NB4 (cell line): ENCODE measurements at regions not wholly inside any gene's neighbourhood (a gene's known extent, or its start where the extent isn't known, plus 50 kb on each side); places are given as distances from the start of the nearest gene placed in this dataset.
"Not testable (repeated sequence)": the region's sequence is repeated elsewhere in the genome, so short reads cannot be mapped to it uniquely, and the experiment has no call there.

Experiments
- DNase-seq: peaks from one replicate; pipeline ENCODE4 v3.0.0; 2010; ENCODE audit warnings: low read depth
- H3K4me3 ChIP-seq: one replicate; pipeline ENCODE4 v1.5.1; 2011; ENCODE audit warnings: mild to moderate bottlenecking, low read depth, low read length, moderate library complexity
- CTCF ChIP-seq: IDR thresholded peaks from one replicate; pipeline ENCODE4 v1.5.1; 2012; ENCODE audit warnings: low read depth, low read length
- MAX ChIP-seq: IDR thresholded peaks from 2 replicates; pipeline ENCODE4 v1.6.1; 2011; ENCODE audit warnings: low read depth, low read length
- MYC ChIP-seq: IDR thresholded peaks from 2 replicates; pipeline ENCODE4 v1.6.1; 2011; ENCODE audit warnings: low read depth, low read length
- POLR2A ChIP-seq: IDR thresholded peaks from 2 replicates; pipeline ENCODE4 v1.6.1; 2011; ENCODE audit warnings: mild to moderate bottlenecking; ENCODE audit not compliant: insufficient read length; ENCODE audit errors: extremely low read depth

GRCh38 chr6:53424976-53425718 is 76.4 kb upstream of the ELOVL5 start:
- no peak for TF ChIP-seq CTCF
- no peak for TF ChIP-seq MAX
- TF ChIP-seq MYC, result no peak
- no peak for TF ChIP-seq POLR2A
- H3K4me3 ChIP-seq, result no peak overlapping the region
- DNase-seq, result no peak

- no peak overlapping the region for H3K4me3 ChIP-seq
- no peak for TF ChIP-seq CTCF
- no peak for TF ChIP-seq MAX
- no peak for TF ChIP-seq MYC
- TF ChIP-seq POLR2A, result no peak
- no peak for DNase-seq
Measured at GRCh38 chr6:53424300-53424699, 75.5 kb upstream of the ELOVL5 start.

- H3K4me3 ChIP-seq, DNase-seq: not testable (repeated sequence)
Measured at GRCh38 chr6:53423560-53423959, 74.8 kb upstream of the ELOVL5 start.

GRCh38 chr6:53419026-53419425 is 70.3 kb upstream of the ELOVL5 start:
- DNase-seq, result no peak
- no peak overlapping the region for H3K4me3 ChIP-seq
- TF ChIP-seq MYC, result no peak
- no peak for TF ChIP-seq CTCF
- no peak for TF ChIP-seq POLR2A
- TF ChIP-seq MAX, result no peak

- no peak overlapping the region for H3K4me3 ChIP-seq
- no peak for TF ChIP-seq MYC
- TF ChIP-seq CTCF, result no peak
- TF ChIP-seq MAX, result no peak
- no peak for TF ChIP-seq POLR2A
- no peak for DNase-seq
Measured at GRCh38 chr6:53418288-53418687, 69.5 kb upstream of the ELOVL5 start.

- TF ChIP-seq CTCF, result no peak
- no peak for TF ChIP-seq POLR2A
- no peak for TF ChIP-seq MYC
- no peak for TF ChIP-seq MAX
- H3K4me3 ChIP-seq, result no peak overlapping the region
- no peak for DNase-seq
Measured at GRCh38 chr6:53417141-53417540, 68.4 kb upstream of the ELOVL5 start.
